ENCODE measurements at regions not wholly inside any gene's neighbourhood (a gene's known extent, or its start where the extent isn't known, plus 50 kb on each side); places are given as distances from the start of the nearest gene placed in this dataset.

DNA sequence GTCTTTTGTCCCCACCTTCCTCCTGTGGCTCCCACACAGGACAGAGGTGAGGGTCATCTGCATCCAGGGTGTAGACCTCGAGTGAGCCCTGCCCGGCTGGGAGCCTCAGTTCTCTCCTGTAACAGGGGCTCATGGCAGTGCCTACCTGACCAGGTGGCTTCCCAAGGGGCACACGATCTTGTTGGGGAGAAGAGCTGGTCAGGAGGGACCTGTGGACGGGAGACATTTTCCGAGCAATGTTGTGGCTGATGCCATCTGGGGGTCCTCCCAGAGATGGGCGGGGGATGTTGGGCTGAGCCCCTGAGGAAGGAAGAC lies 51.9 kb downstream of the CEBPB start:
- no peak for DNase-seq (ENCODE audit: low read depth, low spot score)
- no peak overlapping the region for H3K4me3 ChIP-seq (ENCODE audit: low read length)

DNA sequence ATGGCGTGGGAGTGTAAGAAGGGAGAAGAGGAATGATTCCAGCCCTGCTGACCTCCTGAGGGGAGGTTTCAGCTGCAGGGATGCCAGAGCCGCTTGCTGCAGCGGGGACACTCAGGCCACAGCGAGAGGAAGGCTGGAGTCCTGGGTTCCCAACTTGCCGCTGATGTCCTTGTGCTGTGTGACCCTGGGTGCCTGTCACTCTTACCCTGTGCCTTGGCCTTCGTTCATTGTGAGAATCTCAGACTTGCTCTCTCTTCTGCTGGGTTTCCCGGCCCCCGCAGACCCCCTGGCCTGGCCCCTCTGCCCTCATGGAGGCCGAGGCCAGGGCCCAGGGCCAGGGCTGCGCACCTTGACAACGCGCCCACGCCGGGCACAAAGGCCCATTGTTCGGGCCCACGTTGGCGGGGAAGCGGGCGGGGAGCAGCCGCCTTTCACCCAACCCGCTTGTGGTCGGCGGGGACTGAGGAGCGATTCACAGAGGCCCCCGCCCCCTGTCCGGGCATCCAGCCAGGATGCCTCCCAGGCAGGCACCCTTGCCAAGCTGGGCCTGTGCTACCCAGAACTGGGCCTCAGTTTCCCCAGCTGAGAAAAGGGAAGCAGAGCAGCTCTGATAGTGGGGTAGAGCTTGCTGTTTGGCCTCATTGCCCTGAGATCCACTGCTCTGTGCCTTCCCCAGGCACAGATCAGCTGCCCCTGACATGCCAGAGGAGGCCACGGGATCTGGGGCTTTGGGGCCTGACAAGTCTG lies 52.4 kb downstream of the CEBPB start:
- no peak overlapping the region for H3K4me3 ChIP-seq (ENCODE audit: low read length)
- DNase-seq (ENCODE audit: low read depth, low spot score), result no peak

DNA sequence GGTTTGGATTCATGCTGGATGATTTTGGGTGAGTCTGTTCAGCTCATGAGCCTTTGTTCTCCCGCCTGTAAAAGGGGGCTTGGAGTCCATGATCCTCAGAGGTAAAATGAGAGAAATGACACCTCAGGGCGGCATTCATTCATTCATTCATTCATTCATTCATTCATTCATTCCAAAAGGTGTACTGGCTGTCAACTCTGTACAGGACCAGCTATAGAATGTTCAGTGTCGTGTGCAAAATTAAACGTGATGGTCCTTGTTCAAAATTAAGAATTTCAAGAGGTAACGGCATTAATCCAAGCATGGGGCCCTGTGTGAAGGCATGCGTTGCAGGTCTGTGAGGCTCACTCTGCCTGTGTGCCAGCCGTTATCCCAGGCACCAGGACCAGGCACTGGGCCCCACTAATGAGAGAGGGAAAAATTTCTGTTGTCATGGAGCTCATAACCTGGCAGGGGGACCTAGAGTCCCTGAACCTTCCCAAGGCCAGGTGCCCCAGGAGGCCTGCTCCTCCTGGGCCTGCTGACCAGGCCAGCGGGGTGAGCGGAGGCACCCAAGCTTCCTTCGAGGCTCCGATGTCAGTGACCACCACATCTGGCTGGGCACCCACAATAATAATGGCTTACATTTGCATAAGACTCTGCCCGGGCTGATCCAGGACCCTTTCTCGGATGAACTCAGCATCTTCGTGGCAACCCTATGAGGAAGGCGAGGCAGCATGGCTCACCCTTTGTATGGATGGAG lies 53.2 kb downstream of the CEBPB start:
- H3K4me3 ChIP-seq (ENCODE audit: low read length), result no peak overlapping the region
- DNase-seq (ENCODE audit: low read depth, low spot score), result no peak

DNA sequence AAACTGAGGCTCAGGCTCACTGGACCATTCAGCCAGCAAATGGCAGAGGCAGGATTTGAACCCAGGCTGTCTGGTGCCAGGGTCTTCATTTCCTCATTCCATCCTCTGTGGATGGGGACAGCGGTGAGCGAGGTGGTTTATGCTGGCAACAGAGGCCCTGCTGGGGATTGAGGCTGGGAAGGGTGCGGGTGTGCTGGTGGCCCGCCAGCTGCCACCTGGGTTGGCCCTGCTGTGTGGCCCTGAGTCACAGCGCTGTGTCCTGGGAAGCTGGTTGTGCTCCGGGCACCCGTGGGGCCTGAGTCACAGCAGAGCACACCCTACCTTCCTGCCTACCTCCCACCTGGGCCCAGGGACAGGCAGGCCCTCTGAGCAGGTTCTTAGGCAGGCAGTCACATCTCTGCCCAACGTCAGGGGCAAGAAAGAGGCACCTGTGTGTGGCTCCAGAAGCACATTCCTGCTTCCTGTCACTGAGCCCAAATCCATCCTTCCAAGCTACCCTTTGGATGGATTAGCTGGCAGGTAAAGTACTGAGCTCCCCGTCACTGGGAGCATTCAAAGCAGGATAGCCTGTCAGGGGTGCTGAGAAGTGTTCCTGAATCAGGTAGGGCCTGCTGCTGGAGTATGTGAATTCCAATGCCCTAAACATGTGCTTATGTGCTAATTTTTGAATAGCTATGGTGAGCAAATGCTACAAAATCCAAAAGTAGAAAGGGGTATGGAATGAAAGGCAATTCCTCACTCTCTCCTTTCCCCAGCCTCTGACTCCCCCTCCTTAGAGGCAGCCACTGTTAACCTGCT lies 53.9 kb downstream of the CEBPB start:
- DNase-seq (ENCODE audit: low read depth, low spot score), result no peak
- no peak overlapping the region for H3K4me3 ChIP-seq (ENCODE audit: low read length)

DNA sequence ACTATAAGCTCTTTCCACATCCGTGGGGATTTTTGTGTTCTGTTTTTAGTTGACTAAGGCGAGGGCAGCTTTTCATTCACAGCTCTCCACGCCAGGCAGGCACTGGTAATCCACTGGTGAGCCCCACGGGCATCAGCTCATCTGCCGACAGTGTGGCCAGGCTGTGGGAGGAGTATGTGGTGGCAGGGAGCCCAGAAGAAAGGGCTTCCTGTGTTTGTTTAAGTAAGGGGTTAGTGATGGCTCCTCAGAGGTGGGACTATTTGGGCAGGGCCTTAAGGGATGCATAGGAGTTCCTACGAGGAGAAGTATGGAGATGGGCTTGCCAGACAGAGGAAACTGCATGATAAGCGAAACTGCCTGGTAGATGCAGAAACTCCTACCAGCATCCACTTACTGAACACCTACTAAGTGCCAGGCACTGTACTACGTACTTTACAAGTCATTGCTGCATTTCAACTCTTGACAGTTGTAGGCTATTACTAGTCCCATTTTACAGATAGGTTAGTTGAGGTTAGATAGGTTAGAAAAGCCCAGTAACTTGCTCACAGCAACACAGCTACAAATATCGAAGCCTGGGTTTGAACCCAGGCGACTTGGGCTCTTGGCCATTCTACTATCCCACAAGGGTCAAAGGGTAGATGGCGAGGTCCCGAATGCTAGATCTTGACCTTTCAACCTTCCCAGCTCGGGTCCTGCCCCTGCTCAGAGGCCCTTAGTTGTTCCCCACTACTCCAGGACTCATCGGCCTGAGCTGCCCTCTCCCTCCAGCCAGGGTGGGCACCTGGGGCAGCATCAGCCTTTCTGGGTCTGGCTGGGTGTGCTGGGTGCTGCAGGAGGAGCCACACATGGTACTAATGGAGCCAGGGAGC lies 55.1 kb downstream of the CEBPB start:
- DNase-seq (ENCODE audit: low read depth, low spot score), result no peak

DNA sequence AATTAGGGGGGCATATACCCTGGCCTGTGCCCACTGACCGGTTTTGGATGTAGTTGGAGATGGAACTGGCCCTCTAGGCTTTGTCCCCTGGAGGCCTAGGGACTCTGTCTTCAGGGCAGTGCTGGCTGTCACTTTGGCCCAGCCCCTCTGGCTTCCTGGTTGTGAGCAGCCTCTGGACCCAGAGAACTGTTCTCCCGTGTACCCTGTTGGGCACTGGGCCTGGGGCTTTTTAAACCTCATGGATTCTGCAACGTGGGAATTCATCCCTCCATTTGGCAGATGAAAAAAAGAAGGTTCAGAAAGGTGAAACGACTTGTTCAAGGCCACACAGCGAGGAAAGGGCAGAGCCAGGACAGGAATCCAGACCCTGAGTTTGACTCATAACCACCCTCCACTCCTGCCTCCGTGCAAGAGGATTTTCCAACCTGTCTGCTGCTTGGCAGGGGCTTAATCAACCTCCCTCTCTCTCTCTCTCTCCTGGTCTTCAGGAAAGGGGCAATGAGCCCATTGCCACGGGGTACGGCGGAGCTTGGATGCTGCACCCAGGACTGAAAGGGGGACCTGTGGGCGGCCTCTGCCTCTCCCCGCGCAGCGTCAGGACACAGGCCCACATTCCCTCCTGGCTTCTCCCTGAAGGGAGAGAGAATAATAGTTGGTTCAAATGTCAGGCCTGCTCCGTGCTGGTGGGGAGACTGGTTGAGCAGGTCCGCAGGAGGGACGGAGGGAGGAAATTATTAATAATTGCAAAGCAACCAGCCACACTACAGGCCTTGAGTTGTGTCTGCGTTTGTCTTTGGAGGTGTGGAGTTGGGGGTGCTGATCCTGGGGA lies 56.0 kb downstream of the CEBPB start:
- DNase-seq (ENCODE audit: low read depth, low spot score), result no peak
- H3K4me3 ChIP-seq (ENCODE audit: low read length), result no peak overlapping the region

More for the DNA sequence above, 55.1 kb downstream of the CEBPB start:
- H3K4me3 ChIP-seq (ENCODE audit: low read length), result no peak overlapping the region

DNA sequence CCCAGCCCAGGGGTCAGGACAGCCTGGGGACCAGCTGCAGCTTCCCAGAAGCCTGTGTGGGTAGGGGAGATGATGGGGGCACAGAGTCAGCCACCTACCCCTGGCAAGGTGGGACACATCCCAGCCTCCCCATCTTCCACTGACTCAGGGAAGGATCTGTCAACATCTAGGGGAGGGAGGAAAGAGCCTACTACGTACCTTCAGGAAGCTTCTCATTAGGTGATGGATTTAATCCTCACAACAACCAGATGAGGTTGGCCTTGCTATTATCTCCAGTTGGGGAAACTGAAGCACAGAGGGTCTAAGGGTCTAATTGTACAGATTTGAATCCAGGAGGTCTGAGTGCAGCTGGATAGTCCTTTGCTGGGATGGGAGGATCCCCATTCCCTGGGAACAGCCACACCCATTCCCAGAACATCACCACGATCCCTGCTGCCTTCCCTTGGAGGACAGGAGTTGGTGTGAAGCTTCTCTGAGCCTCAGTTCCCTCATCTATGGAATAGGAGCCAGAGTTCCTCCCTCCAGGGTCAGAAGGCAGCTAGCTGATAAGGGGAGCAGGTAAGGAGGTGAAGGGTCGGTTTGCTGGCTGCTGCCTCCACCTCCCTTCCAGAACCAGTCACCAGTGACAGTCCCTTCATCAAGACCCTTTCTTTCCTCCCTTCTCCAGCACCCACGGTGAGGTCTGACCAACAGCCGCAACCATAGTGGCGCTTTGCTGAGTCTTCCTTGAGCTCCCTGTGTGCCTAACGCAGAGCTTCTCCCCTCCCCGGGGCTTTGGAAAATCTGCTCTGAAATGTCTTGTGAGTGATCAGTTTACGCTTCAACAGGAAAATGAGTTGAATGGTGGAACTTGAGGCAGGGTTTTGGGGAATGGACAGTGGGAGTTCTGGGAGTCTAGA lies 56.8 kb downstream of the CEBPB start:
- DNase-seq (ENCODE audit: low read depth, low spot score), result no peak
- no peak overlapping the region for H3K4me3 ChIP-seq (ENCODE audit: low read length)

DNA sequence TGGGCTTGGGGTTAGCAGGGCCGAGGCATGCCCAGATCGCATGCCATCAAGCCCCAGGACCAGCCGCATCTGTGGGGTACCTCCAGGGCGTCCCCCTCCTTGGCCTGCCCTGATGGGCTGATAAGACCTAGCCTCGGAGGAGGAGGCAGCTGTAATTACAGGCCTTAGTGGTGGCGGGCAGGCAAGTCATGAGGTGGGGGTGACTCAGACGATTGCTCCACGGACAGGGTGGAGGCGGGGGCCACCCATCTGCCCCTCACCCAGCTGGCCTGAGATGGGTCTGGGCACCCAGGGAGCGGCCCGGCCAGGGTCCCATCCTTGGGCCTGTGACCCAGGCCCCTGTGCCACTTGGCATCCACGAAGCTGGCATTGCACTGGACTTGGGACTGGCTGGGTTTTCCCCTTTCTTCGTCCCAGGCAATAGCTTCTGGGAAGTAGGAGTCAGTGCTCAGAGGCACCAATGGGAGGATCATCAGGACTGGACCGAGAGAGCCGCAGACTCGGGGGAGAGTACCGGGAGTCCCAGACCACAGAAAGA lies 57.5 kb downstream of the CEBPB start:
- DNase-seq (ENCODE audit: low read depth, low spot score), result no peak
- no peak overlapping the region for H3K4me3 ChIP-seq (ENCODE audit: low read length)

DNA sequence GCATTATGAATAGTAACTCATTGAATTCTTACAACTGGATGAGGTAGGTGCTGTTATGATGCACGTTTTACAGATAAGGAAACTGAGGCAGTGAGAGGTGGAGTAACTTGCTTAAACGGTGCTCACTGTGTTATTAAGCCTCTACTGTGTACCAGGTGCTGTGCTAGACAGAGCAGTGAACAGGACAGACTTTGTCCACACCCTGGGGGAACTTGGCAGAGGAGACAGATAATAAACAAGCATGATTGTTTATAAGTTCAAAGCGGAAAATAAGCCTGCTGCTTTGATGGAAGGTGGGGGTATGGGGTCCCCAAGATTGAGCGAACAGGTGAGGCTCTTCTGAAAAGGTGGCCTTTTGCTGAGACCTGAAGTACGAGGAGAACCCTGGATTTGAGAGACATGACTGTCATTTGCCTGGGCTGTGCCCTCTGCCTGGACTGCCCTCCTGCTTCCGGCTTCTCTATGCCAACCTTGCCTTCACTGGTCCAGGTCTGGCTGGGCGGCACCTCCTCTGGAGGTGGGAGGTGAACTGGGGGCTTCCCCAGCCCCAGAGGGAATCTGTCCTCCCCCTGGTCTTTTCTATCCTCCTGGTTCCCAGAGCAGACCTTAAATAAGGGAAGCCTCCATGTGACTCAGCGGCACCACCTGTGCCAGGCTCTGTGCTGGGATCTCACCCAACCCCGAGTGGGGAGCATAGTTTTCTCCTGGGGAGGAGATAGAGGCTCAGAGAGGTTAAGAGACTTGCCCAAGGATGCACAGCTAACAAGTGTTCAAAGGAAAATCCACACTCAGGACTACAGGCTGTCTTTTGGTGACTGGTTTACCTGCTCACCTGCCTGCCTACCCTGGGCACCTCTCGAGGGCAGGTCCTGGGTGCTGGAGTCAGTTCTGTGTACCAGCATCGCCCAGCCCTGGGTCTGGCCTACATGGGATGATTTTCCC lies 59.1 kb downstream of the CEBPB start:
- H3K4me3 ChIP-seq (ENCODE audit: low read length), result no peak overlapping the region
- DNase-seq (ENCODE audit: low read depth, low spot score), result no peak

DNA sequence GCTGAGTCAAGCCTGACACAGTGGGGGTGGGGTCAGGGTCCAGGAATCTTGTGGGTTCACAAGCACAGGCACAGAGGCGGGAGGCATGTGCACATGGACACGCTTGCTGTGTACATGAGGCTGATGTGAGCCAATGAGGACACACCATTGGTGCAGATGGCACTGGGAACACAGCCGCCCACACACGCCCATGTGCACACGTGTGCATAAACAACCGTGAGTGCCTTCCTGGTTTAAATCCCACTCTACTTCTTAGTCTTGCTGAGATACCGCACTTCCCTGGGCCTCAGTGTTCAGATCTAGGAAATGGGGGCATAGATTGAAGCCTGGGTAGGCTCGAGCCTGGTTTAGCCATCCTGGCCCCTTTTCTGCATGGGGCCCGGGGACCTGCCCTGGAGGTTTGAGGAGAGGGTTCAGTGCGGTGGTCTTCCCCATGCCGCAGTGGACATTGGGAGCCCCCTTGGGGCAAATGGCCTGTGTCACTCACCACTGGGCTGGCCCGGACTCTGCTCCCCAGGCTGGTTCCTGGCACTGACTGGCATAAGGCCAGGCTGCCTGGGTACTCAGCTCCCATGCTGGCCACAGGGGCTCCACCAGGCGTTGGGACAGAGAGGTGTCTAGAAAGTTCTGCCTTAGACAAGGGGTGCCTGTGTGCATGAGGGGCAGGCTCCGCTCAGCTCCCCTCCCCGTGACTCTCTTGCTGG lies 60.2 kb downstream of the CEBPB start:
- no peak overlapping the region for H3K4me3 ChIP-seq (ENCODE audit: low read length)
- DNase-seq (ENCODE audit: low read depth, low spot score), result no peak

DNA sequence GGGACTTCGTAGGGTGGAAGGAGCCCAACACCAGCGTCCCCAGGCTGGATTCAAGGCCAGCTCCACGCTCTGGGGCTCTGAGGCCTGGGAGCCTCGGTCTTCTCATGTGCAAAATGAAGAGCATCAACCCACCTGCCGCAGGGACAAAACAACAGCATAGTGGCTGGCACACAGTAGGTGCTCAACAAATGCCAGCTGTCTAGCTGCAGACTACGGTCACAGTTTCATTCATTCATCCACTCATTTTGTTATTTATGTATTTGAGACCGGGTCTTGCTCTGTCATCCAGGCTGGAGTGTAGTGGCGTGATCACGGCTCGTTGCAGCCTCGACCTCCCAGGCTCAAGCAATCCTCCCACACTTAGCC lies 60.7 kb downstream of the CEBPB start:
- no peak for DNase-seq (ENCODE audit: low read depth, low spot score)
- H3K4me3 ChIP-seq (ENCODE audit: low read length), result no peak overlapping the region

DNA sequence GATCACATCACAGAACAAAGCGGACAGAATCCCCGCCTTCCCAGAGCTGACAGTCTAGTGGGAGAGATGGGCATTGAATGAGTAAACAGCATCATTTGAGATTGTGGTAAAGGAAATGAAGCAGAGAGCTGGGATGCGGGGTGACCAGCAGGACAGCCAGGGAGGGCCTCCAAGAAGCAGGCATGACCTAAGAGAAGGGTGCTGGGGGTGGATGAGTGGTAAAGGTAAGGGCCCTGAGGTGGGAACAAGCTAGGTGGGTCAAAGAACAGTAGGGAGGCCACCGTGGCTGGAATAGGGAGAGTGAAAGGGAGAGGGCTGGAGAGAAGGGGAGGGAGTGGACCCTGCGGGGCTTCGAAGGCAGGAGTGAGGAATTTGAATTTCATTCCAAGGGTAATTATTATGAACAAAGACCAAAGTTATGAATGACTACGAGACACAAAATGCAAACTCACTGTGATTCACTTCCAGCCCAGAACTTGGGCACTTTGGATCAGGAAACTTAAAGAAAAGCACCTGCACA lies 61.4 kb downstream of the CEBPB start:
- DNase-seq (ENCODE audit: low read depth, low spot score), result no peak
- no peak overlapping the region for H3K4me3 ChIP-seq (ENCODE audit: low read length)

DNA sequence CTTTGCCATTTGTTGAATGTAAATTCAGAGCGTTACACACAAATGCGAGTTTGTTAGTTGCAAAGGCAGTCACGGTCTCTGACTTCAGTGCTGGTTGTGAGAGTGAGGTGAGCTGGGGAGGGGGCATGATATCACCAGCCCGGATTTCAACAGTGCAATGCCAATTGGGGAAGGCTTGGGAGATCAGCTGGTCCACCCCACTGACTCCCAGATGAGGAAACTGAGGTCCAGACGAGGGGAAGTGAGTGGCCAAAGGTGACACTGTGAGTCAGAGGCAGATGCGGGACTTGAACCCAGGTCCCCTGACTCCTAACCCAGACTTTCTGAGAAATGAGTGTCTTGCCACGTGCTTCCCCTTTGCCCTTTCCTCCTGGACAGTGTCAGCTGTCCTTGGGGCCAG lies 62.1 kb downstream of the CEBPB start:
- DNase-seq (ENCODE audit: low read depth, low spot score), result no peak
- no peak overlapping the region for H3K4me3 ChIP-seq (ENCODE audit: low read length)

DNA sequence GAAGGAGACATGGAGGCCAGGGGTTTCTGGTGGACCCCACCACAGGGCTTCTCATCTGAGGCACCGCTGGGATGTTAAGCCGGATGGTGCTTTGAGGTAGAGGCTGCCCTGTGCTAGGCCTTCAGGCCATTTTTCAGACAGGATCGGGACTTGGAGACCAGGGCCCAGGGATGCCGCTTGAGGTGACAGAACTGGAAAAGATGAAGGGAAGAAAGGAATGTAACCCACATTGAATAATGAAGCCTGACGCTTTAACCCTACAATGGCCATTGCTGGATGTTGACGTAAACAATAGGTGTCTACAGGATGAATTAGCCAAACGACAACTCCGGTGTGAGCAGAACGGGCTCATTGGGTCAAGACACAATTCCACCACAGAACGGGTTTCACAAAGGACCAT lies 62.5 kb downstream of the CEBPB start:
- H3K4me3 ChIP-seq (ENCODE audit: low read length), result no peak overlapping the region
- DNase-seq (ENCODE audit: low read depth, low spot score), result no peak

DNA sequence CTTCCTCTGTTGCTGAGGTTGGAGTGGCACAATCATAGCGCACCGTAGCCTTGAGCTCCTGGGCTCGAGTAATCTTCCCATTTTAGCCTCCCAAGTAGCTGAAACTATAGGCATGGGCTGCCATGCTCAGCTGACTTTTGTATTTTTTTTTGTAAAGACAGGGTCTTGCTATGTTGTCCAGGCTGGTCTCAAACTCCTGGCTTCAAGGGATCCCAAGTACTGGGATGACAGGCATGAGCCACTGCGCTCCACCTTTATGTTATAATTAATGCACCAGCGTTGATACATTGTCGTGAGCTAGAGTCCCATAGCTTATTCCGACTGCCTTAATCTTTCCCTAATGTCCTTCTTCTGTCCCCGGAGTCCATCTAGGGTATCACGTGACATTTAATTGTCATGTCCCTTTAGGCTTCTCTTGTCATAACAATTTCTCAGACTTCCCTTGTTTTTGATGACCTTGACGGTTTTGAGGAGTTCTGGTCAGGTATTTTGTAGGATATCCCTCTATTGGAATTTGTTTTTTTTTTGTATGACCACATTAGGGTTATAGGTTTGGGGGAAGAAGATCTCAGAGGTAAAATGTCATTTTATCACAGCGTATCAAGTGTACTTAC lies 63.9 kb downstream of the CEBPB start:
- DNase-seq (ENCODE audit: low read depth, low spot score), result no peak
- no peak overlapping the region for H3K4me3 ChIP-seq (ENCODE audit: low read length)
